ENCODE measurements at regions not wholly inside any gene's neighbourhood (a gene's known extent, or its start where the extent isn't known, plus 50 kb on each side); places are given as distances from the start of the nearest gene placed in this dataset.

- DNase-seq (ENCODE audit: low spot score): no peak
Measured at GRCh38 chr5:77844623-77845323, 68.6 kb upstream of the TBCA start.

- DNase-seq (ENCODE audit: low spot score): no peak
Measured at GRCh38 chr5:77844373-77844622, 68.2 kb upstream of the TBCA start.

- no peak for DNase-seq (ENCODE audit: low spot score)
Measured at GRCh38 chr5:77843570-77844372, 67.6 kb upstream of the TBCA start.

- DNase-seq (ENCODE audit: low spot score): no peak
Measured at GRCh38 chr5:77842243-77842642, 66.1 kb upstream of the TBCA start.

GRCh38 chr5:77841616-77842015, 65.5 kb upstream of the TBCA start:
- DNase-seq (ENCODE audit: low spot score): no peak

- no peak for DNase-seq (ENCODE audit: low spot score)
Measured at GRCh38 chr5:77840930-77841329, 64.8 kb upstream of the TBCA start.

GRCh38 chr5:77839691-77840090, 63.6 kb upstream of the TBCA start:
- DNase-seq (ENCODE audit: low spot score): no peak

- DNase-seq (ENCODE audit: low spot score): no peak
Measured at GRCh38 chr5:77832938-77833337, 56.8 kb upstream of the TBCA start.

- no peak for DNase-seq (ENCODE audit: low spot score)
Measured at GRCh38 chr5:77832166-77832770, 56.1 kb upstream of the TBCA start.

- DNase-seq (ENCODE audit: low spot score): no peak
Measured at GRCh38 chr5:77828445-77828844, 52.3 kb upstream of the TBCA start.

Data from CD4-positive, alpha-beta T cell treated with Interleukin-2 at 100 ng/mL for 4 hours (primary cell).